HCT116 (cell line): ENCODE measurements at regions not wholly inside any gene's neighbourhood (a gene's known extent, or its start where the extent isn't known, plus 50 kb on each side); places are given as distances from the start of the nearest gene placed in this dataset.
A peak's percentile ranks its signal among the peaks of the same experiment; 100 is the strongest.

Experiments
- ATAC-seq: fragments of 200-7000 bp; cut with Tn5 transposase; 2 replicates; pipeline ENCODE4 v1.9.1; 2020; ENCODE audit warnings: mild to moderate bottlenecking, moderate library complexity
- BruUV-seq: library from RNA; stranded (reverse); fragments of 400-500 nt; replicated peaks from 2 replicates; lab custom pipeline; 2021; lab: Mats Ljungman, UMichigan
- CTCF ChIA-PET: fragments of 300-600 bp; sonication (Branson Sonifier 250); formaldehyde crosslinking; loops from one replicate; lab custom pipeline; 2021; ENCODE audit warnings: antibody characterized with exemption; lab: Charles Lee
- POLR2A ChIA-PET: fragments of 300-600, 350-600 bp; sonication (Branson Sonifier 250); formaldehyde crosslinking; loops from one replicate; lab custom pipeline; 2021; ENCODE audit warnings: antibody characterized with exemption; lab: Charles Lee
- RAD21 ChIA-PET, 2 experiments: fragments of 300-600 bp; sonication (Branson Sonifier 250); formaldehyde crosslinking; loops; one replicate each; lab custom pipeline; 2023; ENCODE audit warnings: low total read pairs in 2 of 2; ENCODE audit not compliant: uncharacterized antibody in 2 of 2, unreplicated experiment in 2 of 2, low non-redundant PET in 1 of 2; lab: Charles Lee
- DNase-seq: peaks from one replicate; pipeline ENCODE4 v3.0.0-alpha.2; 2010; ENCODE audit warnings: low read depth, low spot score
- H2AFZ ChIP-seq: fragments of 200-600 bp; shearing (Covaris generic), sonication (generic); 2 replicates; pipeline ENCODE4 v1.6.1; 2017; ENCODE audit warnings: low read depth, mixed run types, mixed read lengths, antibody characterized with exemption, low read length; ENCODE audit not compliant: poor library complexity, severe bottlenecking
- H3K27ac ChIP-seq: 2 replicates; pipeline ENCODE4 v1.5.1; 2012; ENCODE audit warnings: low read depth, low read length
- H3K27me3 ChIP-seq: fragments of 200-600 bp; sonication (generic); 2 replicates; pipeline ENCODE4 v1.6.1; 2016; ENCODE audit warnings: mixed run types, low read length, mixed read lengths; ENCODE audit not compliant: insufficient read depth
- H3K36me3 ChIP-seq, 2 experiments: fragments of 200-500 bp in 1 of 2; fragments of 200-600 bp in 1 of 2; sonication (Bioruptor generic) in 1 of 2; sonication (generic) in 1 of 2; 2 replicates each; pipeline versions ENCODE4 v1.5.1 to v1.6.1; 2014 to 2016; ENCODE audit warnings: low read length in 2 of 2, inconsistent platforms in 1 of 2, mixed read lengths in 1 of 2, mixed run types in 1 of 2; ENCODE audit not compliant: insufficient read depth in 2 of 2, control insufficient read depth in 1 of 2
- H3K4me1 ChIP-seq, 2 experiments: fragments of 200-600 bp in 1 of 2; sonication (generic) in 1 of 2; 2 replicates each; pipeline versions ENCODE4 v1.5.1 to v1.6.1; 2012 to 2017; ENCODE audit warnings: low read length in 2 of 2, inconsistent platforms in 1 of 2, mild to moderate bottlenecking in 1 of 2, mixed read lengths in 1 of 2, mixed run types in 1 of 2, moderate library complexity in 1 of 2; ENCODE audit not compliant: insufficient read depth in 2 of 2, control insufficient read depth in 1 of 2
- H3K4me2 ChIP-seq: fragments of 200-600 bp; sonication (generic); 2 replicates; pipeline ENCODE4 v1.6.1; 2017; ENCODE audit warnings: mixed run types, low read length, mixed read lengths
- H3K4me3 ChIP-seq, 2 experiments: fragments of 200-600 bp in 1 of 2; sonication (generic) in 1 of 2; replicated peaks in 1 of 2; 2 replicates each; pipeline ENCODE4 v1.5.1; 2011 to 2016; ENCODE audit warnings: low read length in 2 of 2, control low read depth in 1 of 2, low read depth in 1 of 2, mild to moderate bottlenecking in 1 of 2, mixed read lengths in 1 of 2, mixed run types in 1 of 2
- H3K79me2 ChIP-seq: fragments of 200-600 bp; sonication (generic); 2 replicates; pipeline ENCODE4 v1.6.1; 2017; ENCODE audit warnings: mild to moderate bottlenecking, mixed run types, low read length, moderate library complexity, mixed read lengths; ENCODE audit not compliant: insufficient read depth
- H3K9ac ChIP-seq: fragments of 200-600 bp; sonication (generic); 2 replicates; pipeline ENCODE4 v1.6.1; 2016; ENCODE audit warnings: low read length, mixed read lengths
- H3K9me2 ChIP-seq: fragments of 200-600 bp; sonication (generic), shearing (Covaris generic); 2 replicates; pipeline ENCODE4 v1.6.1; 2017; ENCODE audit warnings: mixed run types, mild to moderate bottlenecking, moderate library complexity; ENCODE audit not compliant: insufficient read depth
- H3K9me3 ChIP-seq, 2 experiments: fragments of 200-500 bp in 1 of 2; fragments of 200-600 bp in 1 of 2; sonication (Bioruptor generic) in 1 of 2; sonication (generic) in 1 of 2; 2 replicates each; pipeline ENCODE4 v1.6.1; 2014 to 2017; ENCODE audit warnings: low read length in 2 of 2, mixed read lengths in 2 of 2, inconsistent platforms in 1 of 2, low read depth in 1 of 2, mild to moderate bottlenecking in 1 of 2, mixed run types in 1 of 2, moderate library complexity in 1 of 2; ENCODE audit not compliant: control insufficient read depth in 1 of 2, insufficient read depth in 1 of 2
- H4K20me1 ChIP-seq: fragments of 200-600 bp; sonication (generic), shearing (Covaris generic); 2 replicates; pipeline ENCODE4 v1.6.1; 2017; ENCODE audit warnings: mixed run types, mild to moderate bottlenecking, moderate library complexity; ENCODE audit not compliant: insufficient read depth
- CTCF ChIP-seq, 3 experiments: fragments of 200-600 bp in 1 of 3; sonication (generic) in 1 of 3; IDR thresholded peaks in 2 of 3; conservative IDR thresholded peaks in 1 of 3; 2 replicates each; pipeline ENCODE4 v1.5.1; 2012 to 2017; ENCODE audit warnings: low read depth in 2 of 3, low read length in 2 of 3, antibody characterized with exemption in 1 of 3, borderline replicate concordance in 1 of 3, control low read depth in 1 of 3, mild to moderate bottlenecking in 1 of 3, mixed read lengths in 1 of 3, mixed run types in 1 of 3, moderate library complexity in 1 of 3; ENCODE audit not compliant: insufficient read depth in 1 of 3
- SIN3A ChIP-seq: IDR thresholded peaks from 2 replicates; pipeline ENCODE4 v1.6.1; 2012; ENCODE audit warnings: low read depth
- intact Hi-C: fragments of 100-400 bp; cut with micrococcal nuclease; formaldehyde crosslinking; loops from 2 replicates; pipeline ENCODE4 v1.10.0; 2022
- TF ChIP-seq, protein P1 (sequence below): IDR thresholded peaks from 2 replicates; pipeline ENCODE4 v1.6.1; 2012

- peak in 1 of 3 experiments; percentile 46; a peak in 2 of 6 replicates for TF ChIP-seq CTCF (IDR thresholded peaks at IDR 0.05 in 2 of 3, conservative IDR thresholded peaks at IDR 0.05 in 1 of 3; ENCODE audit: borderline replicate concordance in 1 of 3, insufficient read depth in 1 of 3, low read depth in 2 of 3, low read length in 2 of 3)
- TF ChIP-seq SIN3A = no peak
- TF ChIP-seq, protein P1, sequence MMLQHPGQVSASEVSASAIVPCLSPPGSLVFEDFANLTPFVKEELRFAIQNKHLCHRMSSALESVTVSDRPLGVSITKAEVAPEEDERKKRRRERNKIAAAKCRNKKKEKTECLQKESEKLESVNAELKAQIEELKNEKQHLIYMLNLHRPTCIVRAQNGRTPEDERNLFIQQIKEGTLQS = no peak
- H3K79me2 ChIP-seq = no peaks in the 10 kb centered on the region
- H3K4me1 ChIP-seq = no peaks in the 10 kb centered on the region
- ChIA-PET POLR2A (no interaction called here), CTCF (interaction anchor here (0.6 to 1.2 kb wide), 3 partner anchors 8 to 16 kb away, joined by 3 to 6 read pairs (median 3); no protein-coding TSS in a partner anchor), RAD21 (no interaction called here)
- ATAC-seq (no peak; the same call in 1 of the 2 replicates), DNase-seq (no peak)
- H3K9ac ChIP-seq = no peak overlapping the region
- H2AFZ ChIP-seq = no peak overlapping the region
- no peaks in the 10 kb centered on the region for H3K27me3 ChIP-seq
- H3K27ac ChIP-seq = no peak overlapping the region
- no peak overlapping the region for H3K4me2 ChIP-seq
- H4K20me1 ChIP-seq = no peaks in the 10 kb centered on the region
- no peak overlapping the region for H3K4me3 ChIP-seq
- BruUV-seq = no TSS peak
- no peaks in the 10 kb centered on the region for H3K9me2 ChIP-seq
- H3K9me3 ChIP-seq = no peaks in the 10 kb centered on the region; a peak in 1 of 4 replicates
- H3K36me3 ChIP-seq = no peaks in the 10 kb centered on the region
- intact Hi-C loops = no loop called here
Measured at GRCh38 chr14:71863049-71863448, 69.2 kb upstream of the RGS6 start.

DNA sequence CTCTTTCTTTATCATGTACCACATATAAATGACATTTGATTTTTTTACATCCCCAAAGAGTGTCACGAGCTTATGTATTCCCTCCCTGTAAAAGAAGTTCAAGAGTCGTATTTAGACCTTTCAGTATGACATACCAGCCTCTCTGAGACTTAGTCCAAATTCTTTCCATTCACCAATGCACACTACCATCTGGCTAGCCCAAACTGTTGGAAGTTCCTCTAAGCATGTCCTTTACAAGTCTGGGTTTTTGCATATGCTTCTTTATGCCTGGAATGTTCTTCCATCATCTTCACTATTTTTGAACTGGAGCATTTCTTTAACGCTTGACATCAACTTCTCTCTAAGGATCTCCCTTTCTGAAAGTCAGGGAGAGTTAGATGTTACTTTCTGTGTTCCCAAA lies 68.5 kb upstream of the RGS6 start:
- no TSS peak for BruUV-seq
- CTCF ChIA-PET = interaction anchor here (0.6 to 1.2 kb wide), 2 partner anchors 9 to 12 kb away, joined by 3 to 6 read pairs; no protein-coding TSS in a partner anchor
- intact Hi-C loops = no loop called here
- no peak for TF ChIP-seq SIN3A
- TF ChIP-seq, all 23 proteins: peak for 0
- Histone ChIP-seq H4K20me1 (no peaks in the 10 kb centered on the region), H3K9me3 (no peaks in the 10 kb centered on the region), H3K4me3 (no peak overlapping the region), H3K27ac (no peak overlapping the region), H3K4me1 (no peaks in the 10 kb centered on the region), H2AFZ (no peak overlapping the region), H3K27me3 (no peaks in the 10 kb centered on the region), H3K36me3 (no peaks in the 10 kb centered on the region), H3K9ac (no peak overlapping the region), H3K79me2 (no peaks in the 10 kb centered on the region), H3K4me2 (no peak overlapping the region), H3K9me2 (no peaks in the 10 kb centered on the region)
- ATAC-seq (no peak), DNase-seq (no peak)
- POLR2A ChIA-PET = no interaction called here
- RAD21 ChIA-PET = no interaction called here
